Right lobe of liver (tissue), 6 donors: ENCODE measurements at regions not wholly inside any gene's neighbourhood (a gene's known extent, or its start where the extent isn't known, plus 50 kb on each side); places are given as distances from the start of the nearest gene placed in this dataset.

ENCODE experiments used
- ATAC-seq, 4 donors: fragments of 200-7000 bp; cut with Tn5 transposase; one replicate each; pipeline ENCODE4 v1.9.1; 2020; ENCODE audit warnings: mild to moderate bottlenecking in 4 of 4, moderate library complexity in 4 of 4
- DNase-seq, 3 donors: peaks; one replicate each; pipeline ENCODE4 v3.0.0-alpha.2; 2020
- H3K27ac ChIP-seq, 3 donors: fragments of 200-600 bp; one replicate each; pipeline ENCODE4 v1.8.0; 2022
- H3K27me3 ChIP-seq, 2 donors: fragments of 200-600 bp; one replicate each; pipeline ENCODE4 v1.8.0; 2022
- H3K36me3 ChIP-seq, 4 donors: fragments of 200-600 bp; sonication (generic) in 1 of 4; one replicate each; pipeline versions ENCODE4 v1.5.1 to v1.8.0; 2017 to 2022; ENCODE audit warnings: control low read depth in 1 of 4
- H3K4me1 ChIP-seq, 4 donors: fragments of 200-600 bp; sonication (generic) in 1 of 4; one replicate each; pipeline versions ENCODE4 v1.5.1 to v1.8.0; 2017 to 2022; ENCODE audit warnings: control low read depth in 1 of 4
- H3K4me3 ChIP-seq, 3 donors: fragments of 200-600 bp; one replicate each; pipeline ENCODE4 v1.8.0; 2022
- H3K9me3 ChIP-seq, 4 donors: fragments of 200-600 bp; sonication (generic) in 1 of 4; one replicate each; pipeline versions ENCODE4 v1.5.1 to v1.8.0; 2017 to 2022; ENCODE audit warnings: control low read depth in 1 of 4
- CTCF ChIP-seq, 4 donors: fragments of 200-600 bp in 3 of 4; fragments of 450-650 bp in 1 of 4; IDR thresholded peaks; one replicate each; pipeline versions ENCODE4 v1.5.1 to v1.8.0; 2016 to 2022; ENCODE audit warnings: antibody characterized with exemption in 4 of 4, mild to moderate bottlenecking in 2 of 4
- POLR2A ChIP-seq: fragments of 450-650 bp; IDR thresholded peaks from one replicate; pipeline ENCODE4 v1.6.1; 2017; ENCODE audit warnings: antibody characterized with exemption, mild to moderate bottlenecking
- WGBS: methylation state at CpG from one replicate; pipeline ENCODE4 v1.1.6; 2018; ENCODE audit warnings: low coverage, low lambda C conversion rate; ENCODE audit not compliant: insufficient coverage; ENCODE audit errors: missing lambda C conversion rate; 5-methylcytosine and 5-hydroxymethylcytosine counted together
- intact Hi-C, 2 donors: fragments of 100-400 bp; cut with DNase I; formaldehyde crosslinking; loops; one replicate each; pipeline versions ENCODE4 v1.11.2 to v1.14.1; 2022
- donor health status: DM: no; HTN: yes; CAD: no.
- donor health status: DM: no; HTN: no; CAD: no.
- donor health status: DM: no; HTN: no; CAD: no.
- donor health status: DM: no; HTN: yes; CAD: no.
- donor health status: DM: no; HTN: yes; CAD: no.

- 70% methylated on average over 6 of the region's 6 CpGs for WGBS
- TF ChIP-seq CTCF (IDR thresholded peaks at IDR 0.05) (no peak), POLR2A (no peak)
- Histone ChIP-seq H3K36me3 (no peaks in the 10 kb centered on the region), H3K27ac (no peak overlapping the region), H3K4me1 (peaks cover 0 to 7% (median 0%) of the 10 kb centered on the region in 4 donors), H3K27me3 (no peaks in the 10 kb centered on the region), H3K9me3 (no peaks in the 10 kb centered on the region), H3K4me3 (no peak overlapping the region)
- intact Hi-C loops: no loop called here
- no peak for ATAC-seq
- no peak for DNase-seq
These were observed 56.2 kb upstream of the IL1R1 start for GRCh38 chr2:102086150-102086872.

GRCh38 chr2:102091121-102091520 is 51.4 kb upstream of the IL1R1 start:
- ATAC-seq (no peak), DNase-seq (no peak)
- Histone ChIP-seq H3K4me3 (no peak overlapping the region), H3K9me3 (no peaks in the 10 kb centered on the region), H3K36me3 (no peaks in the 10 kb centered on the region), H3K27me3 (no peaks in the 10 kb centered on the region), H3K27ac (no peak overlapping the region), H3K4me1 (peaks cover 0 to 7% (median 0%) of the 10 kb centered on the region in 4 donors)
- intact Hi-C loops: no loop called here
- TF ChIP-seq POLR2A: no peak
- no peak for TF ChIP-seq CTCF (IDR thresholded peaks at IDR 0.05)

- no peaks in the 10 kb centered on the region for H3K36me3 ChIP-seq
- no peak for TF ChIP-seq POLR2A
- no peak for TF ChIP-seq CTCF (IDR thresholded peaks at IDR 0.05)
- peaks cover 0 to 7% (median 0%) of the 10 kb centered on the region in 4 donors for H3K4me1 ChIP-seq
- H3K27ac ChIP-seq: no peak overlapping the region
- H3K27me3 ChIP-seq: no peaks in the 10 kb centered on the region
- ATAC-seq (no peak), DNase-seq (no peak)
- 100% methylated on average over 1 of the region's 1 CpG for whole genome bisulfite sequencing
- intact Hi-C loops: no loop called here
- no peak overlapping the region for H3K4me3 ChIP-seq
- no peaks in the 10 kb centered on the region for H3K9me3 ChIP-seq
These were observed 50.6 kb upstream of the IL1R1 start for GRCh38 chr2:102091908-102092307.

GRCh38 chr2:102092535-102092934 is 50.0 kb upstream of the IL1R1 start:
- 74% methylated on average over 7 of the region's 7 CpGs for WGBS
- H3K27me3 ChIP-seq: no peaks in the 10 kb centered on the region
- H3K9me3 ChIP-seq: no peaks in the 10 kb centered on the region
- no peak overlapping the region for H3K4me3 ChIP-seq
- peaks cover 0 to 7% (median 0%) of the 10 kb centered on the region in 4 donors for H3K4me1 ChIP-seq
- no peak for DNase-seq
- ATAC-seq: no peak
- TF ChIP-seq POLR2A (no peak), CTCF (IDR thresholded peaks at IDR 0.05) (no peak)
- intact Hi-C loops: no loop called here
- no peaks in the 10 kb centered on the region for H3K36me3 ChIP-seq
- H3K27ac ChIP-seq: no peak overlapping the region
